ENCODE measurements at regions not wholly inside any gene's neighbourhood (a gene's known extent, or its start where the extent isn't known, plus 50 kb on each side); places are given as distances from the start of the nearest gene placed in this dataset.

DNA sequence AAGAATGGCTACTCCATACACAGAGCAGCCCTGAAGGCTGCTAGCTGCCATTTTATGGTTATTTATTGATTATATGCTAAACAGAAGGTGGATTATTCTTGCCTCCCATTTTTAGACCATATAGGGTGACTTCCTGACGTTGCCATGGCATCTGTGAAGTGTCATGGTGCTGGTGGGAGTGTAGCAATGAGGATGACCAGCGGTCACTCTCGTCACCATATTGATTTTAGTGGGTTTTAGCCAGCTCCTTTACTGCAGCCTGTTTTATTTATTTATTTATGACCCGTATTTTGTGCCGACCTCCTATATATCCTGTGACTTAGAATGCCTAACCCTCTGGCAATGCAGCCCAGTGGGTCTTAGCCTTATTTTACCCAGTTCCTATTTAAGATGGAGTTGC, 553.9 kb downstream of the TNS1 start:
- POLR2A ChIA-PET, result no interaction called here
- TF ChIP-seq FOXM1 (IDR thresholded peaks at IDR 0.05; ENCODE audit: borderline replicate concordance), result no peak
- TF ChIP-seq ZNF384 (IDR thresholded peaks at IDR 0.05), result no peak
- TF ChIP-seq SP1 (IDR thresholded peaks at IDR 0.05), result no peak
- TF ChIP-seq, protein P1, sequence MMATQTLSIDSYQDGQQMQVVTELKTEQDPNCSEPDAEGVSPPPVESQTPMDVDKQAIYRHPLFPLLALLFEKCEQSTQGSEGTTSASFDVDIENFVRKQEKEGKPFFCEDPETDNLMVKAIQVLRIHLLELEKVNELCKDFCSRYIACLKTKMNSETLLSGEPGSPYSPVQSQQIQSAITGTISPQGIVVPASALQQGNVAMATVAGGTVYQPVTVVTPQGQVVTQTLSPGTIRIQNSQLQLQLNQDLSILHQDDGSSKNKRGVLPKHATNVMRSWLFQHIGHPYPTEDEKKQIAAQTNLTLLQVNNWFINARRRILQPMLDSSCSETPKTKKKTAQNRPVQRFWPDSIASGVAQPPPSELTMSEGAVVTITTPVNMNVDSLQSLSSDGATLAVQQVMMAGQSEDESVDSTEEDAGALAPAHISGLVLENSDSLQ (IDR thresholded peaks at IDR 0.05), result no peak
- TF ChIP-seq LEF1 (IDR thresholded peaks at IDR 0.05; ENCODE audit: borderline replicate concordance), result no peak
- TF ChIP-seq TARDBP (IDR thresholded peaks at IDR 0.05), result no peak
- no peak for TF ChIP-seq BHLHE40 (IDR thresholded peaks at IDR 0.05; ENCODE audit: borderline replicate concordance)
- TF ChIP-seq L3MBTL2 (conservative IDR thresholded peaks at IDR 0.05), result no peak
- no peak for TF ChIP-seq FOXA1 (IDR thresholded peaks at IDR 0.05)
- no peak for TF ChIP-seq CTBP1 (IDR thresholded peaks at IDR 0.05; ENCODE audit: borderline replicate concordance)
- no peak for TF ChIP-seq HDGF (IDR thresholded peaks at IDR 0.05; ENCODE audit: borderline replicate concordance)
- TF ChIP-seq ELF4 (IDR thresholded peaks at IDR 0.05), result no peak
- TF ChIP-seq FOXK2 (IDR thresholded peaks at IDR 0.05), result no peak
- TF ChIP-seq SUZ12 (IDR thresholded peaks at IDR 0.05), result no peak
- TF ChIP-seq ARNT (IDR thresholded peaks at IDR 0.05), result no peak
- DNase-seq (ENCODE audit: extremely low spot score), result no peak
- CTCF ChIA-PET, result no interaction called here

DNA sequence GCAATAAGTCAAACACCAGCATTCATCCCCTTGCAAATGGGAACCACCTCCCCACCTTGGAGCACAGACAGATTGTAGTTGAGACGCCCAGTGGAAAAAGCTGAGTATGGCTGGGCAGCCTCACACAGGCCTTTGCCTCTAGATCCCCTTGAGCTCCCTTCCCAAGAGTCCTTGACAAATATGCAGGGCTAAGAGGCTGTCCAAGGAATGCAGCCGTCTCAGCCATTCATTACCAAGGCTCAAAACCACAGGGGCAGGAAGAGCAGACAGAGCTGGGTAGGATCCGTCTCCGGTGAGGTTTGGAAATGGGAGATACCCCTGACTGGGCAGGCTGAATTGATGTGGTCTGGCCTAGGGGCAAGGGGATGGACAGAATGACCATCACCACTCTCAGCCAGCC, 557.1 kb downstream of the TNS1 start:
- no peak for DNase-seq (ENCODE audit: extremely low spot score)
- ChIA-PET POLR2A (no interaction called here), CTCF (no interaction called here)
- TF ChIP-seq SP1 (IDR thresholded peaks at IDR 0.05), result no peak
- TF ChIP-seq ZNF384 (IDR thresholded peaks at IDR 0.05), result no peak
- no peak for TF ChIP-seq FOXA1 (IDR thresholded peaks at IDR 0.05)
- TF ChIP-seq CTBP1 (IDR thresholded peaks at IDR 0.05; ENCODE audit: borderline replicate concordance), result no peak
- TF ChIP-seq NFRKB (IDR thresholded peaks at IDR 0.05), result no peak
- TF ChIP-seq ELF4 (IDR thresholded peaks at IDR 0.05), result no peak

DNA sequence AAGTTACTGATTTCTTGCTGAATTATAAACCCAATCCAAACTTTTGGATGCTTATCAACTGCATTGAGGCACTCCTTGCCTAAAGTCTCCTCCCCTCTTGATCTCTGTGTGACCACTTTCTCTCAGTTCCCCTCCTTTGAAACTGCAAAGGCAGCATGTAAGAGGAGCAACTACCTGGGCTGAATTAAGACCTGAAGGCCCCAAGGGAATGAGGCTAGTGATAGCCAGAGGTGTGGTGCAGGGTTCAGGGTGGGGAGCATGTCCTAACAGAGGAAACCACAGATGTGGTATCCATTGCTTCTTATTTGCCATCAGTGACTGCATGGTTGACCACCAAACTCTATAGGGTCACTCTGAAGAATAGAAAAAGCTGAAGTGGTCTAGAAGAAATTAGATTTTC, 557.9 kb downstream of the TNS1 start:
- no peak for DNase-seq (ENCODE audit: extremely low spot score)
- CTCF ChIA-PET, result no interaction called here

DNA sequence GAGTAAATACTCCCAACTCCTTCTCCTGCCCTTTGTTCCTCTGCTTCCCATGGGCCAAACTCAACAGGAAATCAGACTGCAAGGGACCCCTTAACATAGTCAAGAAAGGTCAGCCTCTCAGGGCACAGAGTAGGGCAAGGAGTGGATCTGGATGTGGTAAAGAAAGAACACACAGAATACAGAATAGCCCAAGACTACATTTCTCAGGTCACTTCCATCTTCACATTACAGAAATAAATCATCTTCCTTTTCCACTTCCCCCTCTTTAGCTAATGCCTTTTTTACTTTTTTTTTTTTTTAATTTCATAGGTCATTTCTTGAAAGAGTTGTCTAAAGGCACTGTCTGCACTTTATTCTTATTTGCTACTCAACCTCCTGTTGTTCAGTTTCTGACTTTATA, 558.3 kb downstream of the TNS1 start:
- POLR2A ChIA-PET, result no interaction called here
- CTCF ChIA-PET, result no interaction called here
- TF ChIP-seq, protein P1 (IDR thresholded peaks at IDR 0.05), result no peak
- TF ChIP-seq ZNF384 (IDR thresholded peaks at IDR 0.05) (no peak), FOXM1 (IDR thresholded peaks at IDR 0.05; ENCODE audit: borderline replicate concordance) (no peak), LEF1 (IDR thresholded peaks at IDR 0.05; ENCODE audit: borderline replicate concordance) (no peak), HDGF (IDR thresholded peaks at IDR 0.05; ENCODE audit: borderline replicate concordance) (no peak), ELF4 (IDR thresholded peaks at IDR 0.05) (no peak), CTBP1 (IDR thresholded peaks at IDR 0.05; ENCODE audit: borderline replicate concordance) (no peak), L3MBTL2 (conservative IDR thresholded peaks at IDR 0.05) (no peak), ARNT (IDR thresholded peaks at IDR 0.05) (no peak), TARDBP (IDR thresholded peaks at IDR 0.05) (no peak), FOXK2 (IDR thresholded peaks at IDR 0.05) (no peak), NFRKB (IDR thresholded peaks at IDR 0.05) (no peak), FOXA1 (IDR thresholded peaks at IDR 0.05) (no peak)
- no peak for DNase-seq (ENCODE audit: extremely low spot score)

More for the DNA sequence above, 557.9 kb downstream of the TNS1 start:
- TF ChIP-seq SUZ12 (IDR thresholded peaks at IDR 0.05) (no peak), BHLHE40 (IDR thresholded peaks at IDR 0.05; ENCODE audit: borderline replicate concordance) (no peak), FOXA1 (IDR thresholded peaks at IDR 0.05) (no peak), ARNT (IDR thresholded peaks at IDR 0.05) (no peak), NFRKB (IDR thresholded peaks at IDR 0.05) (no peak), TARDBP (IDR thresholded peaks at IDR 0.05) (no peak), FOXM1 (IDR thresholded peaks at IDR 0.05; ENCODE audit: borderline replicate concordance) (no peak), CTBP1 (IDR thresholded peaks at IDR 0.05; ENCODE audit: borderline replicate concordance) (no peak), LEF1 (IDR thresholded peaks at IDR 0.05; ENCODE audit: borderline replicate concordance) (no peak), SP1 (IDR thresholded peaks at IDR 0.05) (no peak)
- TF ChIP-seq, protein P1 (IDR thresholded peaks at IDR 0.05), result no peak
- POLR2A ChIA-PET, result no interaction called here

DNA sequence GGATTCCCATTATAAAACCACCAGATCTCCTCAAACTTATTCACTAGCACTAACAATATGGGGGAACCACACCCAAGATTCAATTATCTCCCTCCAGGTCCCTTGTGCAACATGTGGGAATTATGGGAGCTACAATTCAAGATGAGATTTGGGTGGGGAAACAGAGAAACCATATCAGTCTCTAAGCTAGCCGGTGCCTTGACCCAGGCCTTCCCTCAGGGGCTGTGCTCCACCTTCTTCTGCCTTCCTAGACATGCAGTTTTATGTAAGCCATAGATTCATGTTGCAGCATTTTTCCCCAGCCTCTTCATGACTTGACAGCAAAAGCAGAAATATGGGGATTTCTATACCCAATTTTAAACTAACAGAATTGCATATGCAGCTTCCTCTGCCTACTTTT, 559.2 kb downstream of the TNS1 start:
- no peak for TF ChIP-seq TARDBP (IDR thresholded peaks at IDR 0.05)
- TF ChIP-seq SUZ12 (IDR thresholded peaks at IDR 0.05), result no peak
- TF ChIP-seq FOXA1 (IDR thresholded peaks at IDR 0.05), result no peak
- TF ChIP-seq CTBP1 (IDR thresholded peaks at IDR 0.05; ENCODE audit: borderline replicate concordance), result no peak
- TF ChIP-seq SP1 (IDR thresholded peaks at IDR 0.05), result no peak
- TF ChIP-seq BHLHE40 (IDR thresholded peaks at IDR 0.05; ENCODE audit: borderline replicate concordance), result no peak
- CTCF ChIA-PET, result no interaction called here
- no peak for DNase-seq (ENCODE audit: extremely low spot score)
- POLR2A ChIA-PET, result no interaction called here

DNA sequence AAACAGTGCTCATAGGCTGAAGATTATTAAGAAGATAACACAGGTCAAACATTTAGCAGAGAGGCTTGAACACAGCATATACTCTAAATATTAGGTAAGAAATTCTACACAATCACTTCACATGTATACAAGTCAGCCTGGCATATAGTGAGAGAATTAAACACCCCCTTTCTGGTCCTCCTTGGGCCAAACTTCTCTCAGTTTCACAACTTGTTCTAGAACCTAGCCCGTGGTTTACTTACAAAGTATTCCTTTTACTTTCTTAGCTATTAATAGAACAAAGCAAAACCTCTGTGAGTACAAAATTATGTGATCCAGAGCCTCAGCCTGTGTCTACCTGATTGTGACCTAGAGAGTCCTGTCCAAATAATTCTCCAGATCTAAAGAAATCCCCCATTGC, 562.8 kb downstream of the TNS1 start:
- DNase-seq (ENCODE audit: extremely low spot score), result no peak
- TF ChIP-seq FOXA1 (IDR thresholded peaks at IDR 0.05) (no peak), L3MBTL2 (conservative IDR thresholded peaks at IDR 0.05) (no peak), BHLHE40 (IDR thresholded peaks at IDR 0.05; ENCODE audit: borderline replicate concordance) (no peak), CTBP1 (IDR thresholded peaks at IDR 0.05; ENCODE audit: borderline replicate concordance) (no peak), TARDBP (IDR thresholded peaks at IDR 0.05) (no peak), FOXK2 (IDR thresholded peaks at IDR 0.05) (no peak), NFRKB (IDR thresholded peaks at IDR 0.05) (no peak), ELF4 (IDR thresholded peaks at IDR 0.05) (no peak), SP1 (IDR thresholded peaks at IDR 0.05) (no peak), SUZ12 (IDR thresholded peaks at IDR 0.05) (no peak), FOXM1 (IDR thresholded peaks at IDR 0.05; ENCODE audit: borderline replicate concordance) (no peak), ARNT (IDR thresholded peaks at IDR 0.05) (no peak), LEF1 (IDR thresholded peaks at IDR 0.05; ENCODE audit: borderline replicate concordance) (no peak), HDGF (IDR thresholded peaks at IDR 0.05; ENCODE audit: borderline replicate concordance) (no peak), ZNF384 (IDR thresholded peaks at IDR 0.05) (no peak)
- TF ChIP-seq, protein P1 (IDR thresholded peaks at IDR 0.05), result no peak
- ChIA-PET CTCF (no interaction called here), POLR2A (no interaction called here)

Measured in HEK293T (cell line).